ENCODE measurements at regions not wholly inside any gene's neighbourhood (a gene's known extent, or its start where the extent isn't known, plus 50 kb on each side); places are given as distances from the start of the nearest gene placed in this dataset.

- peak in 1 of 2 donors; percentile 28 for DNase-seq (ENCODE audit: low spot score in 2 of 2)
- no peak overlapping the region for H3K27ac ChIP-seq
- H3K36me3 ChIP-seq: no peaks in the 10 kb centered on the region
- H3K4me1 ChIP-seq: no peaks in the 10 kb centered on the region
- H3K9me3 ChIP-seq: no peaks in the 10 kb centered on the region
- H3K27me3 ChIP-seq: no peaks in the 10 kb centered on the region
- 61 to 78% methylated on average over 3 of the region's 3 CpGs for WGBS, 2 donors
- TF ChIP-seq, protein P1, sequence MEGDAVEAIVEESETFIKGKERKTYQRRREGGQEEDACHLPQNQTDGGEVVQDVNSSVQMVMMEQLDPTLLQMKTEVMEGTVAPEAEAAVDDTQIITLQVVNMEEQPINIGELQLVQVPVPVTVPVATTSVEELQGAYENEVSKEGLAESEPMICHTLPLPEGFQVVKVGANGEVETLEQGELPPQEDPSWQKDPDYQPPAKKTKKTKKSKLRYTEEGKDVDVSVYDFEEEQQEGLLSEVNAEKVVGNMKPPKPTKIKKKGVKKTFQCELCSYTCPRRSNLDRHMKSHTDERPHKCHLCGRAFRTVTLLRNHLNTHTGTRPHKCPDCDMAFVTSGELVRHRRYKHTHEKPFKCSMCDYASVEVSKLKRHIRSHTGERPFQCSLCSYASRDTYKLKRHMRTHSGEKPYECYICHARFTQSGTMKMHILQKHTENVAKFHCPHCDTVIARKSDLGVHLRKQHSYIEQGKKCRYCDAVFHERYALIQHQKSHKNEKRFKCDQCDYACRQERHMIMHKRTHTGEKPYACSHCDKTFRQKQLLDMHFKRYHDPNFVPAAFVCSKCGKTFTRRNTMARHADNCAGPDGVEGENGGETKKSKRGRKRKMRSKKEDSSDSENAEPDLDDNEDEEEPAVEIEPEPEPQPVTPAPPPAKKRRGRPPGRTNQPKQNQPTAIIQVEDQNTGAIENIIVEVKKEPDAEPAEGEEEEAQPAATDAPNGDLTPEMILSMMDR (IDR thresholded peaks at IDR 0.05): no peak
- no peak for TF ChIP-seq EP300 (IDR thresholded peaks at IDR 0.05)
- TF ChIP-seq POLR2A (IDR thresholded peaks at IDR 0.05): no peak
- no peak overlapping the region for H3K4me3 ChIP-seq
Observed at GRCh38 chr6:147621263-147621662, 112.8 kb downstream of the SAMD5 start.

GRCh38 chr6:147621961-147622360 is 113.5 kb downstream of the SAMD5 start:
- no peak for DNase-seq (ENCODE audit: low spot score in 2 of 2)
- no peak overlapping the region for H3K27ac ChIP-seq
- WGBS, 2 donors: 83 to 89% methylated on average over 2 of the region's 2 CpGs

DNA sequence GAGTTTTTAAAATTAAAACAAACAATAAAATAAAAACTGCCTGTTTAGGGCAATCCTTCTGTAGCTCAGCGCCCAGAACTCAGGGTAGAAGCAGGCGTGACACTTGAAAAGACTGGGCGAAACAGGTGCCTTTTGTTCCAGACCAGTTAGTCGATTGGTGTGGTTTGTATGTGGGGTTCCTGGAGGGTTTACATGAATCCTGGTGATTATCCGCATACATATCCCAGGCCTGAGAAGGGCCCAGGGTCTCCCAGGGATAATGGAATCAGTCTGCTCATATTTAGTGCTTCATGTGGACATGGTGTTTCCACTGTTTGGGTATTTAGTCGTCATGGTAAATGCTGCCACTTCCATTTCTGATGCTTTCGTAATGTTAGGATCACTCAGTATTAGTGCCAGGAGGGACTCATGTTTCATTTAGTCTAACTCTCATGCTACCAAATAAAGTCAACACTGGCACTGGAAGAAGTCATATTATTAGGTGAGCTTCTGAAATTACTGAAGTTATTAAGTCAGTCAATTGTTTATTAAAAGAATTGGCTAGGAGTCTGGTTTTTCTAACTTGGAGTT is 116.5 kb downstream of the SAMD5 start:
- H3K4me1 ChIP-seq: no peaks in the 10 kb centered on the region
- no peak overlapping the region for H3K27ac ChIP-seq
- H3K27me3 ChIP-seq: no peaks in the 10 kb centered on the region
- no peaks in the 10 kb centered on the region for H3K9me3 ChIP-seq
- WGBS, 2 donors: 93 to 97% methylated on average over 7 of the region's 7 CpGs
- no peaks in the 10 kb centered on the region for H3K36me3 ChIP-seq
- TF ChIP-seq EP300 (IDR thresholded peaks at IDR 0.05): no peak
- TF ChIP-seq, protein P1 (IDR thresholded peaks at IDR 0.05): no peak
- no peak for TF ChIP-seq POLR2A (IDR thresholded peaks at IDR 0.05)
- DNase-seq (ENCODE audit: low spot score in 2 of 2): no peak
- H3K4me3 ChIP-seq: no peak overlapping the region

More at GRCh38 chr6:147621961-147622360, 113.5 kb downstream of the SAMD5 start:
- Histone ChIP-seq H3K4me1 (no peaks in the 10 kb centered on the region), H3K4me3 (no peak overlapping the region), H3K9me3 (no peaks in the 10 kb centered on the region), H3K27me3 (no peaks in the 10 kb centered on the region), H3K36me3 (no peaks in the 10 kb centered on the region)
- TF ChIP-seq, protein P1 (IDR thresholded peaks at IDR 0.05): no peak
- TF ChIP-seq EP300 (IDR thresholded peaks at IDR 0.05) (no peak), POLR2A (IDR thresholded peaks at IDR 0.05) (no peak)

DNA sequence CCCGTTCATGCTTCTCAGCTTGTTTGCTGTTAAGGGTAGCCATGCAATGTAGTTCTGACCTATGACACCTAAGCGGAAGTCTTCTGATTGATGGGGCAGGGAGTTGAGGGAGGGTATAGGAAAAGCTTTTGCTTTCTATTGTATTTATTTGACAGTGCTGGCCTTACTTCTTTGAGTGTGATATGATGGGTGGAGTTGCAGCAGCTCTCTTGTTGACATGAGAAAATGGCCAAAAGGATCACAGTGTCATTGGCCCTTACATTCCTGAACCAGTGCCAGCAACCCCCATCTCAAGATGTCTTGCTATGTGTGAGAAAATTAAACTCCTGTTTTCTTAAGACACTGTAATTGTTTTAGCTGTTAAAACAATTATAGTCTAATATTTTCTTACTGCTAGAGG is 117.5 kb downstream of the SAMD5 start:
- TF ChIP-seq, protein P1 (IDR thresholded peaks at IDR 0.05): no peak
- TF ChIP-seq EP300 (IDR thresholded peaks at IDR 0.05) (no peak), POLR2A (IDR thresholded peaks at IDR 0.05) (no peak)
- Histone ChIP-seq H3K4me1 (no peaks in the 10 kb centered on the region), H3K27ac (no peak overlapping the region), H3K27me3 (no peaks in the 10 kb centered on the region), H3K4me3 (no peak overlapping the region), H3K36me3 (no peaks in the 10 kb centered on the region), H3K9me3 (no peaks in the 10 kb centered on the region)
- WGBS, 2 donors: 78 to 82% methylated on average over 2 of the region's 2 CpGs
- DNase-seq (ENCODE audit: low spot score in 2 of 2): no peak

DNA sequence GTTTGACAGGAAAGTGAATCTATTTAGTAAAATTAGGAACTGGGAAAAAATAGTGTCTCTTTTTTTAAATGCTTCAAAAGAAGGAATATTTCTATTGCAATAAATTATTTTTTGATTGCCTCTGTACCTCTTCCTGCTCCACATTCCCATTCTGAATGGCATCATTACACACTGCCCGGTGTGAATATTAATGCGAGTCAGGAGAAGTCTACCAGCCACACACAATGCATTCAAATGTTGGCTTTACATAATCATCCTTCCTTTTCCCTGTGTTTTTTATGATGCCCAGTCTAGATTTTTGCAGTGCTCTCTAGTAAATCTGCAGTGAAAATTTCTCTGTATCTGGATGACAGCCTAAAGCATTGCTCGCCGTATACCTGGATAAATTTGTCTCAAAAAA is 118.9 kb downstream of the SAMD5 start:
- Histone ChIP-seq H3K4me3 (no peak overlapping the region), H3K27ac (no peak overlapping the region), H3K9me3 (no peaks in the 10 kb centered on the region), H3K4me1 (no peaks in the 10 kb centered on the region), H3K27me3 (no peaks in the 10 kb centered on the region), H3K36me3 (no peaks in the 10 kb centered on the region)
- no peak for TF ChIP-seq POLR2A (IDR thresholded peaks at IDR 0.05)
- TF ChIP-seq EP300 (IDR thresholded peaks at IDR 0.05): no peak
- TF ChIP-seq, protein P1 (IDR thresholded peaks at IDR 0.05): no peak
- no peak for DNase-seq (ENCODE audit: low spot score in 2 of 2)
- WGBS, 2 donors: 70 to 71% methylated on average over 4 of the region's 4 CpGs

Data from tibial nerve (tissue), 4 donors.